ENCODE measurements at regions not wholly inside any gene's neighbourhood (a gene's known extent, or its start where the extent isn't known, plus 50 kb on each side); places are given as distances from the start of the nearest gene placed in this dataset.

DNA sequence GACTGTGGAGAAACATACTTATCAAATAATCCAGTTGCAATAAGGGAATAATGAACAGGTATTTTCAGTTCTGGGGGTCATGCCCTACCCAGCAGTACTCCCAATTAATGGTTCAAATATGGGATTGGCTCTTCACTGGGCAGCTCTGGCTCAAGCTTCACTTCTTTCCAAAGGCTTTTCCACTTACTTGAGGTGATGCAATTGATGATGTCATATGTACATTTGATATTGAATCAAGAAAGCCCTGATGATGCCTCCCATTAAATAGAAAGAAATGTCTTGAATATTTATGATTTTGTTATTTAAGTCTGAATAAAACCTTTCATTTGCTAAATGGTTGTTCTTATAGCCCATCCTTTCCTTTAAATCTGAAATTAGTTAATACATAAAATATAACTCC is 789.9 kb downstream of the USP25 start:
- Histone ChIP-seq H3K4me1 (ENCODE audit: control insufficient read depth in 2 of 3, insufficient read depth in 2 of 3, low read depth in 1 of 3, low read length in 3 of 3) (no peaks in the 10 kb centered on the region), H3K9me3 (ENCODE audit: control insufficient read depth in 2 of 3, insufficient read depth in 1 of 3, low read length in 3 of 3) (no peaks in the 10 kb centered on the region), H3K4me3 (ENCODE audit: low read length in 3 of 3) (no peak overlapping the region), H3K27me3 (ENCODE audit: control insufficient read depth, insufficient read depth, low read length) (no peaks in the 10 kb centered on the region), H3K9ac (ENCODE audit: low read length in 3 of 3) (no peak overlapping the region), H3K36me3 (ENCODE audit: control insufficient read depth in 2 of 3, insufficient read depth in 3 of 3, low read length in 3 of 3) (no peaks in the 10 kb centered on the region), H3K27ac (ENCODE audit: low read depth in 2 of 2, low read length in 2 of 2) (no peak overlapping the region)
- intact Hi-C loops (cut with DNase I) = no loop called here
- TF ChIP-seq, protein P1, sequence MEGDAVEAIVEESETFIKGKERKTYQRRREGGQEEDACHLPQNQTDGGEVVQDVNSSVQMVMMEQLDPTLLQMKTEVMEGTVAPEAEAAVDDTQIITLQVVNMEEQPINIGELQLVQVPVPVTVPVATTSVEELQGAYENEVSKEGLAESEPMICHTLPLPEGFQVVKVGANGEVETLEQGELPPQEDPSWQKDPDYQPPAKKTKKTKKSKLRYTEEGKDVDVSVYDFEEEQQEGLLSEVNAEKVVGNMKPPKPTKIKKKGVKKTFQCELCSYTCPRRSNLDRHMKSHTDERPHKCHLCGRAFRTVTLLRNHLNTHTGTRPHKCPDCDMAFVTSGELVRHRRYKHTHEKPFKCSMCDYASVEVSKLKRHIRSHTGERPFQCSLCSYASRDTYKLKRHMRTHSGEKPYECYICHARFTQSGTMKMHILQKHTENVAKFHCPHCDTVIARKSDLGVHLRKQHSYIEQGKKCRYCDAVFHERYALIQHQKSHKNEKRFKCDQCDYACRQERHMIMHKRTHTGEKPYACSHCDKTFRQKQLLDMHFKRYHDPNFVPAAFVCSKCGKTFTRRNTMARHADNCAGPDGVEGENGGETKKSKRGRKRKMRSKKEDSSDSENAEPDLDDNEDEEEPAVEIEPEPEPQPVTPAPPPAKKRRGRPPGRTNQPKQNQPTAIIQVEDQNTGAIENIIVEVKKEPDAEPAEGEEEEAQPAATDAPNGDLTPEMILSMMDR (IDR thresholded peaks at IDR 0.05; ENCODE audit: borderline replicate concordance, extremely low read depth, insufficient read depth) = no peak
- DNase-seq = no peak
- FAIRE-seq = no peak

GRCh38 chr21:16522548-16522947 is 792.8 kb downstream of the USP25 start:
- Histone ChIP-seq H3K36me3 (ENCODE audit: control insufficient read depth in 2 of 3, insufficient read depth in 3 of 3, low read length in 3 of 3) (no peaks in the 10 kb centered on the region), H3K9me3 (ENCODE audit: control insufficient read depth in 2 of 3, insufficient read depth in 1 of 3, low read length in 3 of 3) (no peaks in the 10 kb centered on the region), H3K27me3 (ENCODE audit: control insufficient read depth, insufficient read depth, low read length) (no peaks in the 10 kb centered on the region), H3K27ac (ENCODE audit: low read depth in 2 of 2, low read length in 2 of 2) (no peak overlapping the region), H3K9ac (ENCODE audit: low read length in 3 of 3) (no peak overlapping the region), H3K4me1 (ENCODE audit: control insufficient read depth in 2 of 3, insufficient read depth in 2 of 3, low read depth in 1 of 3, low read length in 3 of 3) (no peaks in the 10 kb centered on the region), H3K4me3 (ENCODE audit: low read length in 3 of 3) (no peak overlapping the region)
- intact Hi-C loops (cut with DNase I) = no loop called here
- TF ChIP-seq, protein P1 (IDR thresholded peaks at IDR 0.05; ENCODE audit: borderline replicate concordance, extremely low read depth, insufficient read depth) = no peak
- no peak for FAIRE-seq
- DNase-seq = no peak

GRCh38 chr21:16530656-16531055 is 800.9 kb downstream of the USP25 start:
- H3K9me3 ChIP-seq (ENCODE audit: control insufficient read depth in 2 of 3, insufficient read depth in 1 of 3, low read length in 3 of 3) = no peaks in the 10 kb centered on the region
- intact Hi-C loops (cut with DNase I) = no loop called here
- H3K4me3 ChIP-seq (ENCODE audit: low read length in 3 of 3) = no peak overlapping the region
- TF ChIP-seq, protein P1 (IDR thresholded peaks at IDR 0.05; ENCODE audit: borderline replicate concordance, extremely low read depth, insufficient read depth) = no peak
- DNase-seq (no peak), FAIRE-seq (no peak)
- no peaks in the 10 kb centered on the region for H3K27me3 ChIP-seq (ENCODE audit: control insufficient read depth, insufficient read depth, low read length)
- H3K36me3 ChIP-seq (ENCODE audit: control insufficient read depth in 2 of 3, insufficient read depth in 3 of 3, low read length in 3 of 3) = no peaks in the 10 kb centered on the region
- no peak overlapping the region for H3K9ac ChIP-seq (ENCODE audit: low read length in 3 of 3)
- H3K27ac ChIP-seq (ENCODE audit: low read depth in 2 of 2, low read length in 2 of 2) = no peak overlapping the region
- H3K4me1 ChIP-seq (ENCODE audit: control insufficient read depth in 2 of 3, insufficient read depth in 2 of 3, low read depth in 1 of 3, low read length in 3 of 3) = peaks cover 0 to 4% (median 3%) of the 10 kb centered on the region in 3 donors

DNA sequence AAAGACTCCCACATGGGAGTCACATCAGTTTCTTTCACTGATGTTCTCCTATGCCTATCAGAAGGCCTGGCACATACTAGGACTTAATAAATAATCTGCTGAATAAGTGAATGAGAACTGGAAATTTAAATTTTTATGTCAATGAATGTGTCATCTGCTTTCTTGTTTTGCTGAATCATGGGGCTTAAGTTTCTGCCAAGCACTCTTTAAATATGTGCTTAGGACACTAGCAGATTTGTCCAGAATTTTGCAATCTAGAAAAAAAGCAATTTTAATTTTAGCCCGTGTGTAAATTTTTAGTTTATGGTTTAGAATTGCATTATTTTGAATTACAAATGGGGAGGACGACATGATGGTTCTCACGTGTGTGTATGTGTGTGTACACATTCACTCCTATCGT is 803.1 kb downstream of the USP25 start:
- H3K9me3 ChIP-seq (ENCODE audit: control insufficient read depth in 2 of 3, insufficient read depth in 1 of 3, low read length in 3 of 3) = no peaks in the 10 kb centered on the region
- H3K36me3 ChIP-seq (ENCODE audit: control insufficient read depth in 2 of 3, insufficient read depth in 3 of 3, low read length in 3 of 3) = no peaks in the 10 kb centered on the region
- peaks cover 0 to 4% (median 3%) of the 10 kb centered on the region in 3 donors for H3K4me1 ChIP-seq (ENCODE audit: control insufficient read depth in 2 of 3, insufficient read depth in 2 of 3, low read depth in 1 of 3, low read length in 3 of 3)
- DNase-seq = no peak
- intact Hi-C loops (cut with DNase I) = no loop called here
- H3K27me3 ChIP-seq (ENCODE audit: control insufficient read depth, insufficient read depth, low read length) = no peaks in the 10 kb centered on the region
- FAIRE-seq = no peak
- H3K9ac ChIP-seq (ENCODE audit: low read length in 3 of 3) = no peak overlapping the region
- TF ChIP-seq, protein P1 (IDR thresholded peaks at IDR 0.05; ENCODE audit: borderline replicate concordance, extremely low read depth, insufficient read depth) = no peak
- no peak overlapping the region for H3K4me3 ChIP-seq (ENCODE audit: low read length in 3 of 3)
- H3K27ac ChIP-seq (ENCODE audit: low read depth in 2 of 2, low read length in 2 of 2) = no peak overlapping the region
